SK-N-SH (cell line): ENCODE measurements at regions not wholly inside any gene's neighbourhood (a gene's known extent, or its start where the extent isn't known, plus 50 kb on each side); places are given as distances from the start of the nearest gene placed in this dataset.
"Not testable (repeated sequence)": the region's sequence is repeated elsewhere in the genome, so short reads cannot be mapped to it uniquely, and the experiment has no call there.

Experiments
- CTCF ChIA-PET: fragments of 300-600, 350-600 bp; formaldehyde crosslinking; extraction: SDS; loops from one replicate; lab custom pipeline; 2021; lab: Yijun Ruan, JAX
- POLR2A ChIA-PET: fragments of 350-600 bp; sonication (Branson Sonifier 250); formaldehyde crosslinking; extraction: SDS; loops from one replicate; lab custom pipeline; 2020; ENCODE audit warnings: antibody characterized with exemption, inconsistent platforms; lab: Yijun Ruan, JAX
- DNase-seq: peaks from one replicate; pipeline ENCODE4 v3.0.0; 2012
- H2AFZ ChIP-seq: fragments of 200-600 bp; sonication (generic); 2 replicates; pipeline ENCODE4 v1.8.1; 2016; ENCODE audit warnings: antibody characterized with exemption, mild to moderate bottlenecking, low read depth
- H3F3A ChIP-seq: fragments of 200-600 bp; sonication (generic); replicated peaks from 2 replicates; pipeline ENCODE3; 2016; ENCODE audit warnings: antibody characterized with exemption, mild to moderate bottlenecking; ENCODE audit not compliant: insufficient read depth
- H3K27ac ChIP-seq, 2 experiments: fragments of 200-500 bp in 1 of 2; fragments of 200-600 bp in 1 of 2; sonication (Bioruptor generic) in 1 of 2; sonication (generic), shearing (Covaris generic) in 1 of 2; 2 replicates each; pipeline versions ENCODE4 v1.5.1 to v1.6.1; 2014 to 2016; ENCODE audit warnings: low read depth in 2 of 2, inconsistent platforms in 1 of 2, low read length in 1 of 2, mild to moderate bottlenecking in 1 of 2, mixed read lengths in 1 of 2
- H3K27me3 ChIP-seq: fragments of 200-600 bp; sonication (generic), shearing (Covaris generic); 2 replicates; pipeline ENCODE4 v1.6.1; 2016; ENCODE audit warnings: mixed run types; ENCODE audit not compliant: insufficient read depth
- H3K36me3 ChIP-seq, 2 experiments: fragments of 200-500 bp in 1 of 2; fragments of 200-600 bp in 1 of 2; sonication (Bioruptor generic) in 1 of 2; sonication (generic) in 1 of 2; replicated peaks in 1 of 2; 2 replicates each; pipeline versions ENCODE3 to v1.5.1; 2014 to 2016; ENCODE audit warnings: low read length in 1 of 2, mild to moderate bottlenecking in 1 of 2; ENCODE audit not compliant: insufficient read depth in 2 of 2, control insufficient read depth in 1 of 2
- H3K4me1 ChIP-seq, 2 experiments: fragments of 200-500 bp in 1 of 2; fragments of 200-600 bp in 1 of 2; sonication (Bioruptor generic) in 1 of 2; sonication (generic), shearing (Covaris generic) in 1 of 2; 2 replicates each; pipeline versions ENCODE4 v1.5.1 to v1.6.1; 2014 to 2016; ENCODE audit warnings: low read depth in 1 of 2, low read length in 1 of 2, mixed run types in 1 of 2; ENCODE audit not compliant: insufficient read depth in 2 of 2, control insufficient read depth in 1 of 2
- H3K4me2 ChIP-seq: fragments of 200-600 bp; sonication (generic), shearing (Covaris generic); 2 replicates; pipeline ENCODE4 v1.6.1; 2017; ENCODE audit warnings: mixed run types
- H3K4me3 ChIP-seq, 2 experiments: fragments of 200-500 bp in 1 of 2; fragments of 200-600 bp in 1 of 2; sonication (Bioruptor generic) in 1 of 2; sonication (generic), shearing (Covaris generic) in 1 of 2; 2 replicates each; pipeline versions ENCODE4 v1.5.1 to v1.8.1; 2014 to 2016; ENCODE audit warnings: low read depth in 2 of 2, inconsistent platforms in 1 of 2, low read length in 1 of 2, mild to moderate bottlenecking in 1 of 2, mixed read lengths in 1 of 2, moderate library complexity in 1 of 2
- H3K79me2 ChIP-seq: fragments of 200-600 bp; sonication (generic); 2 replicates; pipeline ENCODE4 v1.8.1; 2017; ENCODE audit warnings: mild to moderate bottlenecking; ENCODE audit not compliant: insufficient read depth
- H3K9ac ChIP-seq: fragments of 200-600 bp; sonication (generic); 2 replicates; pipeline ENCODE4 v1.6.1; 2017; ENCODE audit warnings: mixed run types
- H3K9me2 ChIP-seq: fragments of 200-600 bp; sonication (generic); 2 replicates; pipeline ENCODE4 v1.6.1; 2017; ENCODE audit warnings: mixed run types
- H3K9me3 ChIP-seq: fragments of 200-600 bp; sonication (generic); 2 replicates; pipeline ENCODE4 v1.6.1; 2017; ENCODE audit warnings: mixed run types, mild to moderate bottlenecking, moderate library complexity
- H4K20me1 ChIP-seq: fragments of 200-600 bp; sonication (generic); 2 replicates; pipeline ENCODE4 v1.6.1; 2017; ENCODE audit warnings: mild to moderate bottlenecking, mixed run types; ENCODE audit not compliant: insufficient read depth
- EP300 ChIP-seq, 2 experiments: IDR thresholded peaks; 2 replicates each; pipeline versions ENCODE4 v1.4.0 to v1.6.1; 2012; ENCODE audit warnings: borderline replicate concordance in 1 of 2, low read depth in 1 of 2, low read length in 1 of 2
- FOSL2 ChIP-seq: IDR thresholded peaks from 2 replicates; pipeline ENCODE4 v1.4.0; 2012; ENCODE audit warnings: low read depth, mild to moderate bottlenecking, moderate library complexity, borderline replicate concordance
- FOXJ3 ChIP-seq: sonication (generic); formaldehyde crosslinking; IDR thresholded peaks from 2 replicates; pipeline ENCODE4 v1.5.1; 2020; ENCODE audit warnings: mild to moderate bottlenecking, missing genetic modification reagents
- MEF2A ChIP-seq: IDR thresholded peaks from 2 replicates; pipeline ENCODE4 v1.4.0; 2012; ENCODE audit warnings: low read depth, borderline replicate concordance
- WGBS: methylation state at CpG from one replicate; pipeline ENCODE4 v1.1.6; 2017; ENCODE audit warnings: low lambda C conversion rate; 5-methylcytosine and 5-hydroxymethylcytosine counted together
- TF ChIP-seq, protein P1 (sequence below): IDR thresholded peaks from 2 replicates; pipeline ENCODE4 v1.4.0; 2012; ENCODE audit warnings: low read depth, borderline replicate concordance
- TF ChIP-seq, protein P2 (sequence below): fragments of 150-350 bp; IDR thresholded peaks from 2 replicates; pipeline ENCODE4 v1.6.1; 2016; ENCODE audit warnings: mild to moderate bottlenecking, low read depth, low read length

GRCh38 chrX:825991-826390 is 195.4 kb downstream of the SHOX start (continued):
- TF ChIP-seq, protein P1, sequence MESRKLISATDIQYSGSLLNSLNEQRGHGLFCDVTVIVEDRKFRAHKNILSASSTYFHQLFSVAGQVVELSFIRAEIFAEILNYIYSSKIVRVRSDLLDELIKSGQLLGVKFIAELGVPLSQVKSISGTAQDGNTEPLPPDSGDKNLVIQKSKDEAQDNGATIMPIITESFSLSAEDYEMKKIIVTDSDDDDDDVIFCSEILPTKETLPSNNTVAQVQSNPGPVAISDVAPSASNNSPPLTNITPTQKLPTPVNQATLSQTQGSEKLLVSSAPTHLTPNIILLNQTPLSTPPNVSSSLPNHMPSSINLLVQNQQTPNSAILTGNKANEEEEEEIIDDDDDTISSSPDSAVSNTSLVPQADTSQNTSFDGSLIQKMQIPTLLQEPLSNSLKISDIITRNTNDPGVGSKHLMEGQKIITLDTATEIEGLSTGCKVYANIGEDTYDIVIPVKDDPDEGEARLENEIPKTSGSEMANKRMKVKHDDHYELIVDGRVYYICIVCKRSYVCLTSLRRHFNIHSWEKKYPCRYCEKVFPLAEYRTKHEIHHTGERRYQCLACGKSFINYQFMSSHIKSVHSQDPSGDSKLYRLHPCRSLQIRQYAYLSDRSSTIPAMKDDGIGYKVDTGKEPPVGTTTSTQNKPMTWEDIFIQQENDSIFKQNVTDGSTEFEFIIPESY: no peak
- no peak for TF ChIP-seq FOXJ3 (CRISPR knock-in tag)
- TF ChIP-seq, protein P2, sequence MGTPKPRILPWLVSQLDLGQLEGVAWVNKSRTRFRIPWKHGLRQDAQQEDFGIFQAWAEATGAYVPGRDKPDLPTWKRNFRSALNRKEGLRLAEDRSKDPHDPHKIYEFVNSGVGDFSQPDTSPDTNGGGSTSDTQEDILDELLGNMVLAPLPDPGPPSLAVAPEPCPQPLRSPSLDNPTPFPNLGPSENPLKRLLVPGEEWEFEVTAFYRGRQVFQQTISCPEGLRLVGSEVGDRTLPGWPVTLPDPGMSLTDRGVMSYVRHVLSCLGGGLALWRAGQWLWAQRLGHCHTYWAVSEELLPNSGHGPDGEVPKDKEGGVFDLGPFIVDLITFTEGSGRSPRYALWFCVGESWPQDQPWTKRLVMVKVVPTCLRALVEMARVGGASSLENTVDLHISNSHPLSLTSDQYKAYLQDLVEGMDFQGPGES: no peak

DNA sequence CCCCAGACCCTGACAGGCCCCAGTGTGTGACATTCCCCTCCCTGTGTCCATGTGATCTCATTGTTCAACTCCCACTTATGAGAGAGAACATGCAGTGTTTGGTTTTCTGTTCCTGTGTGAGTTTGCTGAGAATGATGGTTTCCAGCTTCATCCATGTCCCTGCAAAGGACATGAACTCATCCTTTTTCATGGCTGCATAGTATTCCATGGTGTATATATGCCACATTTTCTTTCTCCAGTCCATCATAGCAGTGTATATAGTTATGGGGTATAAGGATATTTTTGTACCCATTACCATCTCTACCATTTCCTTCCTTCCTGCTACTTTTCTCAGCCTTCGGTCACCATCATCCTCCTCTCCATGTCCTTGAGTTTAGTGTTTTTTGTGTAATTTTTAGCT is 192.5 kb downstream of the SHOX start:
- H3K9me2 ChIP-seq, POLR2A ChIA-PET, H3K4me3 ChIP-seq, H3F3A ChIP-seq, H3K9me3 ChIP-seq, CTCF ChIA-PET, H3K27me3 ChIP-seq, H3K79me2 ChIP-seq, H3K9ac ChIP-seq, H3K4me1 ChIP-seq, DNase-seq, H3K27ac ChIP-seq, H4K20me1 ChIP-seq, H3K4me2 ChIP-seq, H3K36me3 ChIP-seq, H2AFZ ChIP-seq: not testable (repeated sequence)
- WGBS: 23% methylated on average over 1 of the region's 1 CpG

- TF ChIP-seq MEF2A: no peak
- ChIA-PET POLR2A (no interaction called here), CTCF (no interaction called here)
- H2AFZ ChIP-seq: no peak overlapping the region
- no peaks in the 10 kb centered on the region for H4K20me1 ChIP-seq
- H3K9me2 ChIP-seq: no peaks in the 10 kb centered on the region
- H3K79me2 ChIP-seq: no peaks in the 10 kb centered on the region
- H3K4me3 ChIP-seq: no peak overlapping the region
- no peak for DNase-seq
- no peaks in the 10 kb centered on the region for H3K27me3 ChIP-seq
- WGBS: 8% methylated on average over 12 of the region's 12 CpGs
- no peaks in the 10 kb centered on the region for H3K36me3 ChIP-seq
- H3K9me3 ChIP-seq: no peaks in the 10 kb centered on the region
- no peak overlapping the region for H3K4me2 ChIP-seq
- H3K4me1 ChIP-seq: no peaks in the 10 kb centered on the region
- H3K27ac ChIP-seq: no peak overlapping the region
- H3F3A ChIP-seq: no peaks in the 10 kb centered on the region
- H3K9ac ChIP-seq: no peak overlapping the region
Measured at GRCh38 chrX:821327-822107, 190.9 kb downstream of the SHOX start.

GRCh38 chrX:819684-820083 is 189.1 kb downstream of the SHOX start:
- H3K9me3 ChIP-seq: no peaks in the 10 kb centered on the region
- H3K9me2 ChIP-seq: no peaks in the 10 kb centered on the region
- no peak overlapping the region for H3K4me2 ChIP-seq
- no peaks in the 10 kb centered on the region for H3K36me3 ChIP-seq
- H3F3A ChIP-seq: no peaks in the 10 kb centered on the region
- TF ChIP-seq FOSL2 (no peak), EP300 (IDR thresholded peaks at IDR 0.05; ENCODE audit: borderline replicate concordance in 1 of 2, low read depth in 1 of 2, low read length in 1 of 2) (no peak)
- H3K27me3 ChIP-seq: no peaks in the 10 kb centered on the region
- H3K4me3 ChIP-seq: no peak overlapping the region
- POLR2A ChIA-PET: no interaction called here
- no peak overlapping the region for H2AFZ ChIP-seq
- H3K27ac ChIP-seq: no peak overlapping the region
- no peaks in the 10 kb centered on the region for H3K4me1 ChIP-seq
- CTCF ChIA-PET: no interaction called here
- no peaks in the 10 kb centered on the region for H4K20me1 ChIP-seq
- DNase-seq: no peak
- WGBS: 60% methylated on average over 15 of the region's 15 CpGs
- H3K79me2 ChIP-seq: no peaks in the 10 kb centered on the region
- no peak overlapping the region for H3K9ac ChIP-seq
